GM21528 (cell line): ENCODE measurements at regions not wholly inside any gene's neighbourhood (a gene's known extent, or its start where the extent isn't known, plus 50 kb on each side); places are given as distances from the start of the nearest gene placed in this dataset.

Experiments
- ATAC-seq: cut with Tn5 transposase; IDR thresholded peaks from one replicate; pipeline ENCODE4 v1.9.1; 2021; ENCODE audit warnings: mild to moderate bottlenecking, moderate library complexity; ENCODE audit not compliant: unreplicated experiment, low FRiP score

DNA sequence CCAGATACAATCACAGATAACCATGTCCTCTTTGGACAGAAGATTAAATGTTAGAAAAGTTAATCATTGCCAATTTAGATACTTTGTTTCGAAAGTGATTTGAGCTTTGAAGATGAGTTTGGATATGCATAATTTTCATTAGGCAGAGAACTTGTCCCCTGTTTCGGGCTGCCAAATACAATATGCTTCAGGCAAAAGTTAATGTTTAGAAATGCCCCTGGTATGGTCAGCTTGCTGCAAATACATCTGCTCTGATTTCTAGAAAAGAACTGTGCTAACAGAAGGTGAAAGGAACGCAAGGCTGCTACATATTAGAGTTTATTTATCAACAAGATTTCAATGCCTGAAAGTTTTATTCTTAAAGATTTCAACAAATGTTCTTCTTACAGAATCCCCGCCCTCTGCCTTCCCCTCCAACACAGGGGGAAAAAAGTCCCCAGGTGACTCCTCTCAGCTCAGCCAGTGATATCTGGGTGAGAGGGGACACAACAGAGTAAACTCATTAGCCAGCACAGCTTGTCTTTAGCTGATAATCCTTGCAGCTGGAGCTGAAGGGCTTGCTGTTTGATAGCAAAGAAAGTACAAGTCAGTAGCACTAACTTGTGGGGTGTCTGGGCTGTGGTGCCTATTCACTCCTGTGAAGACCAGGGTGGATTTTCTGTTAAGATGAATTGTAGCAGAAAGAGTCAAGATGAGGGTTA, 435.7 kb downstream of the DMAC1 start:
- no peak for ATAC-seq

DNA sequence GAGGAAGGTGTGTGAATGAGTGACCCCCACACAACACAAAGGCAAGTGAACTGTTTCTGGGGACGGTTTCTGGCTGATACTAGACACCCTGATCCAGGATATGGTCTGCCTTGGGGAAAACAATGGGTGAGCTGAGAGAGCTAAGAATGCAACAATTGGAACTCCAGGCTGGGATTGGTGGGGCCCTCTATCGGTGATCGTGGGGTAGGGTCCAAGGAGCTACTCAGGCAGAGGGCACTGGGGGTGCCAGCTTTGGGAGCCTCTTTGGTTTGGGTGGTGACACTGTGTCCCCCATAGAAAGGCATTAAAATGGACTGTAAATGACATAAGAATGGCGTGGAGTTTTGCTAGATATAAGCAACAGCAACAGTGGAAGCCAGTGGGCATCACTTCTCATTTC, 439.1 kb downstream of the DMAC1 start:
- no peak for ATAC-seq

DNA sequence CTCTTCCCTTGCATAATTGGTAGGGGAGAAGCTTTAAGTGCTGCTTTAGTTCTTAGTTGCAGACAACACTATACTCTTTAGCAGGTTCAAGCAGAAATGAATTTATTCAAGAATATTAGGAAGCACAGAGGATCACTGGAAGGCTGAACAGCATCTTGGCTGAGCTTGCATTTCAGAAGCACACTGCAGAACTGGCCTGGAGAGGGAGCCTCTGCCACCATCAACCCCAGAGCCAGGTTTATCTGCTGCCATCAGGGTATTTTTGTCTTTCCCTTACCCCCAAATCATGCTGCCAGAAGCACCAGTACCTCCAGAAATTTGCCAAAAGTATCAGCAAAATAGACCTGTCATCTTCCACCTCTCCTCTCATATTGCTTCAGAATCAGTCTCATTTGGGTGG, 440.7 kb downstream of the DMAC1 start:
- ATAC-seq, result no peak

DNA sequence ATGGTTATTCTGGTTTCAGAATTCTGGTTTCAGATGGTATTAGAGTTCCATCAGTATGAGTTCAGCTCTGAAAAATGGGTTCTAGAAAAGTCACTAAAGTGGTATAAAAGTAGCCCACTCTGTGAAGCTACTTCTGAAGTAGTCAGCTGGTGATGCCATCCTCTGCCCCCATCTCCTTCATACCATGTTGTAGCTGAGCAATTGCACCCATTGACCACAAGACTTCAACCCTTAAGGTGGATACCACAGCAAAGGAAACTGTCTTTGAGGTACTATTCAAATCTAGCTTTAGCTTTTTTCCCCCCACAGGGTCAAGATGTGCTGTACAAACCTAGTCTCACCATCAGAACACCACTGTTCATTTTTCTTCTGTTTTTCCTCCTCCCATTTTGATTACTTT, 444.9 kb downstream of the DMAC1 start:
- no peak for ATAC-seq

DNA sequence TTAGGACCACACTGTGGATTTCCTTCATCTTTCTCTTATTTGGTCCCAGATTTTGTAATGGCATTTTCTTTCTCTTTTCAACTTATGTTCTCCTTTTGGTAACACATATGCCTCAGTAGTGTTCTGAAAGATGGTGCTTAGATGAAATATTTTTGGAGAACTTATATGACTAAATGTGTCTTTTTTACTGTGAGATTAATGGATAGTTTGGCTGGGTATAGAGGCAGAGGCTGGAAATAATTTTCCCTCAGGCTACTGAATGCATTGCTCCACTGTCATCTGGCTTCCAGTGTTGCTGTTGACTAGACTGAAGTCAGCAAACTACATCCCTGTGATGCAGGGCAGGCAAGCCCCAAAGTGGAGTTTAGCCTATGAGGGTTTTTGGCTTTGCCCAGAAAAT, 450.9 kb downstream of the DMAC1 start:
- no peak for ATAC-seq

DNA sequence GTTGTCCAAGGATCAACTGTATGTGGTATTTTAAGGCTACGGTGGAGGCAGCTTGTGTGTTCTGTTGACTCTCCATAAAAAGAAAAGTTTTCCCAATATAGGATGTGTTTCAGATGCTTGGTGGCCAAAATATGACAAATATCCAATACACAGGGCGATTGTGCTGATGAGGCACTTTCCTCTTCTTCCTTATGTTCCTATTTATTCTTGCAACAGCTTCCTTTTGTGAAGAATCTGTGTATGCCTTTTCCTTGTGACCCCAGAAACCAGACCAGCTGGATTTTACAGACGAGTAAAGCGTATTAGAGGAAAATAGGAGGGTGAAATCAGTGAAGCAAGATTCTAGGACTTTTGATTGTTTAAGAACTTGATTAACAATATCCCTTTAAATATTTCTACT, 452.0 kb downstream of the DMAC1 start:
- no peak for ATAC-seq

DNA sequence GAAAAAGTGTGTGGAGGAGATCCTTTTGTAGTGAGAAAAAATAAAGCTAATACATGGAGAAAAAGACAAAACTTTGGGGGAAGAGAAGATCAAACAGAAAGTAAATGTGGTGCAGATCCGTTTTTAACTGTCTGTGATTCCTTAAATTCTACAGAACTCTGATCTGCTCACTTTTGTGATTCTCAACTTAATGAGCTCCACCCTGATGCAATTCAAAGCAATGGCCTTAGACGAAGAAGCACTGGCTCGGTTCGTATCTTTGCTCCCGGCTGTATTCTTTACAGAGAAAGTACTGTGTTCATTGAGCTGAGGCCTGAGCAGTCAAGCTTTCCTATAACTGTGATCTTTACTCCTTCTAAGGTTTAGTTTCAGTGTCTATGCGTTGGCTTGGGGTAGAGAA, 453.4 kb downstream of the DMAC1 start:
- ATAC-seq, result no peak

DNA sequence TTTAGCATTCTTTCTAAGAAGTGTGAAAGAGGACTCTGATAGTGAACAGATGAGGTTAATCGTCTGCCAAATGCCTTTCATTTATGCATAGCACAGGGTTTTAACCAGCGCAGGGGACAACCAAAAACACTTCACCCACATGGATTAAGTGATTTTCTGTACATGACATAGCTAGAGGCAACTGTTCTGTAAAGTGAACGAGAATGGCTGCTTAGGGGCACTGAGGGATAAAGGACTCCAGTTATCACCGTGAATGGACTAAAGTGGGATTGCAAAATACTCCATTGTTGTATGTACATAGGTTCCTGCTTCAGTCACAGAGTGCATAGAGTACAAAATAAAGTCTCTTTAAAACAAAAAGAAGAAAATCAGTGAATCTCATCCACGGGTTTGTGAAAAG, 456.8 kb downstream of the DMAC1 start:
- no peak for ATAC-seq

DNA sequence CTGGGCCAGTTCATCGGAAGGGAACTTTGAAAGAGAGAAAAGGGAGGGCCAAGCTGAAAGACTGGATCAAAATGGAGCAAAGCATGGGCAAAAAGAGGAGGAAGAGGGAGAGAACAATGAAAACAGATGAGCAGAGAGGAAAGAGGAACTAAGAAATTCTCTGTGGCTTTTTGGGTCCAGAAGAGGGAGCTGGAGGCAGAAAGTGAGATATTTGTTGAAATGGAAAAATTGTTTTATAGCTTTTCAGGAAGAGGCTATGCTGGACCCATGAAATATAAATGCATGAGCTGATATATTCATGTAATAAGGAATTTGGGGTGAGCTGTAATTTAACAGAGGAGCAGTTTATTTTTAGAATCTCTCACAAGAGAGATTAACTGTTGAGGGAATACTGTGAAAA, 457.3 kb downstream of the DMAC1 start:
- ATAC-seq, result peak; percentile 88

DNA sequence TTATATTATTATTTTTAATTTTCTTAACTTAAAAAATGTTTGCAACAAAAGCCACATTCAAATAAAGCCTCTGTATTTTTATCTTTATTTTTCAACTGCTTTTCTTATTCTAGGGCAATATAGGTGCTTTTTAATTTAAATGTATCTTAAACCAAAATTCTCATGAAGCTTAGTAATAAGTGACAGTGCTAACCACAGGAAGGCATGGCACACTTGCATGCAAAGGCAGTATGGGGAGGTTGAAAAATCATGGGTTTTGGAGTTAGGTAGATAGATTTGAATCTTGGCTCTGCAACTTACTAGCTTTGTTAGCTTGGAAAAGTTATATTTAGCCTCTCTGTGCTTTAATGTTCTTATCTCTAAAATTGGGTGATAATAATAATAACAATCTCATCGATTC, 458.0 kb downstream of the DMAC1 start:
- peak; percentile 59 for ATAC-seq

DNA sequence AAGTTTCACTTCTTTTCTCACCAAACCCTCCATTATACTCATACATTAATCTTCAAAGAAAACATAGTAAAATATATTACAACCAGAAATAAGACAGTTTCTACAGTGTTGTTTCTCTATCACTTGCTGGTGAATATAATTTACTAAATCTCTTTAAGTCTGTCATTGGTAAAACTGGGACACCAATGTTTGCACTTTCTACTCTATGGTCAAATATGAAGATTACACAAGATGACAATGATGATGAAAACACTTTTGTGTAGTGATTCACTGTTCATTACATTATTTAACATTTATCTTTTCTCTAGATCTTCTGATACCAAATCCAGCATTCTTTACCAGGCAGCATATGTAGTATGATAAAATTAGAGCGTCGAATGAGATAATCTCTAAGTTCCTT, 459.1 kb downstream of the DMAC1 start:
- no peak for ATAC-seq

DNA sequence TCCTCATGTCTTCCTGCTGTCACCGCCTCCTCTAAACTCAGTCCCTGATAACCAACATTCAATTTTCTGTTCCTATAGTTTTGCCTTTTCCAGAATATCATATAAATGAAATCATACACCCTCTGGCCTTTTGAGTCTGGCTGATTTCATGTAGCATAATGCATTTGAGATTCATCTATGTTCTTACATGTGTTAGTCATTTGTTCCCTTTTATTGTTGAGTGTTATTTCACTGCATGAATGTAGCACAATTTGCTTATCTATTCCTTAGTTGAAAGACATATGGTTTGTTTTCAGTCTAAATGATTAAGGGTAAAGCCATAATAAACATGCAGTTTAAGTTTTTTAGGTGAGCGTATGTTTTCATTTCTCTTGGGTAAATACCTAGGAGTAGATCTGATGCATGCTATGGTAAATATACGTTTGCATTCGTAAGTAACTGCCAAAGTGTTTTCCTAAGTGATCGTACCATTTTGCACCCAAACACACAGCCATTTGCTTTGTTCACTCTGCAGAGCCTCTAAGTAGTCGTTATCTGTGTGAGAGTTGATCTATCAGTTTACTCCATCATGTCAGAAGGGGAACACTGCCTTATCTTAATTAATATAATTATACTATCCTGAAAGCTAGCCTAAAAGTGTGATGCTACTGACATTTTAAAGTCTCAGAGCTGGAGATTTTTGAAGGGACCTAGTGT, 460.8 kb downstream of the DMAC1 start:
- ATAC-seq, result no peak

DNA sequence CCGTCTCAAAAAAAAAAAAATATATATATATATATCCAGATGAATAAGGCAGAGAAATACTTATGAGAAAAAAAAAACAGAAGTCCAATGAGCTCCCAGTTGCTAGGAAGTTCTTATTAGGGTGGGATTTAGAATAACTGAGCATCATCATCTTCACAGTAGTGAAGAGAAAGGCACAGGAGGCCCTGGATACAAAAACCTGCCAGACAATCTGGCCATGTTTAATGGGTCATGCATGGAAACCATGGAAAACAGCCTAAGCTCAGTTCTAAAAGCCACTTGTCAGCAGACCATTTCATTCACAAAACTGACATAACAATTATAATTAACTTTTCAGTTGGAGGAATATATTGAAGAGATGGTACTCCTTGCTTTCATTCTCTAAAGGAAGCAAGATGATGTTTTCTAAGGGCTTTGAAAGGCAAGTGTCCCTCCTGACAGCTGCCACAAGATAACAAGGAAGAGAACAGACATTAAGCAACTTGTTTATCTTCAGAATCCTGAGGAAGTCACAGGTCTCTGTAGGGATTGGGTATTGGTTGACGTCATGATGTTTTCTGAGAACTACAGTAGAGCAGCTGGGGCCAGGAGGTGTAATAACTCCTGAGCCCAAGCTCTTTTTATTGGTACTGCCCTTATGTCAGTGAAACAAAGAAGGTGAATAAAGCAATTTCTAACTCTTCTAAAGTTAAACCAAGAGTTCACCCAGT, 463.1 kb downstream of the DMAC1 start:
- no peak for ATAC-seq

DNA sequence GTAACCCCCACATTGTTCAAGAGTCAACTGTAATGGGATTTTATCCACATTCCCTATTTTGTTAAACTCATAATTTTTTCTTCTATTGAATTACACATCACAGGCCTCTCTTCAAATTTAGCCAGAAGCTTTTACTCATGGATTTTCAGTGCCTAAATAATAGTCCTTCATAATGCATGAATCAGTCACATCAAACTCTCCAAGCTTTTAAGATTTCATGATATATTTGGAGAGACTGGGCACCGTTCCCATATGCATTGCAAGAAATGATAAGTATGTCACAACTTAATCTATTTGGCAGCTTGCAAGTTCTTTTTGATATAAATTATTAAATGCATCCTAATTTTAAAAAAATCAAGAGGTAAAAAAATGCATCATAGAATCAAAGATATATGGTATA, 465.9 kb downstream of the DMAC1 start:
- no peak for ATAC-seq

DNA sequence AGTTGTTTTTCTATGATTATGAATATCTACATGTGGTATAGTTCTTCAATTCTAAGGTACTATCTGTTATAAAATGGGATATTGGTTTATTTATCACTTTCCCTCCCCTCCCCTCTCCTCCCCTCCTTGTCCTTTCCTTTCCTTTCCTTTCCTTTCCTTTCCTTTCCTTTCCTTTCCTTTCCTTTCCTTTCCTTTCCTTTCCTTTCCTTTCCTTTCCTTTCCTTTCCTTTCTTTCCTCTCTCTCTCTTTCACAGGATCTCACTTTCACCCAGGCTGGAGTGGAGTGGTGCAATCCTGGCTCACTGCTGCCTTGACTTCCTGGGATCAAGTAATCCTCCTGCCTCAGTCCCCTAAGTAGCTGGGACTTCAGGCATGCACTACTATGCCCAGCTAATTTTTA, 466.8 kb downstream of the DMAC1 start:
- ATAC-seq, result no peak

DNA sequence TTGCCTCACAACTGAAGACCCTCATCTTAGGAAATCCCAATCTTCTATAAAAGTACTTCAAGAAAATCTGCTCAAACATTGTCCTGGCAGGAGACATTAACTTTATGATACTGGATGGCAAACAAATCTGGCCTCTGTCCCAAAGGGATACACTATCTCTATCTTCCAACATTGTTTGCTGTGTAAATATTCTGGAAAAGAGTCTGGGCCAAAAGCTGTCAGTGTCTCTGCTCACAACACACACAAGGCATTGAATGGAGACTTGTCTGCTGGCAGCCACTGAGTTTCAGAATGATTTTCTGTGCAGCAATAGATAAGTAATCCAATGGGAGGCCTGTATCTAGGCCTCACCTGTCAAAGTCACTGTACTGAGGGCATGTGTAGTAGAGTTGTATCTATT, 471.1 kb downstream of the DMAC1 start:
- no peak for ATAC-seq

DNA sequence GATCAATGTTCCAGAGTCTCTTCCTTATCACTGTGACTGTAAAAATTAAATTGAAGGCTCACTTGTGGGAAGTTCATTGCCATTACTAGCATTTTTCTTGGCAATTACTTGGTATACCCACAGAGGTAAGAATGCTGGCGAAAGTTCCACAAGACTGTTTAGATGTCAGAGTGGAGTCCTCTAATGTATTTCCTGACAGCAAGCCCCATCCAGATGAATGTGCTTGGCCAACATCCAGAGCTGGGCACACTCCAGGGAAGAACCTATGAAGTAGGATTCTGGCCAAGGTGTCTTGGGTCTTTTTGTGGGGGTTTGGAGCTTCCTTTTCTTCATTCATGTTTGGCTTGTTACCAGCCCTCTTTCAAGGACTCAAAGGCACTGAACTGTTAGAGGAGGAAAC, 473.6 kb downstream of the DMAC1 start:
- ATAC-seq, result no peak

DNA sequence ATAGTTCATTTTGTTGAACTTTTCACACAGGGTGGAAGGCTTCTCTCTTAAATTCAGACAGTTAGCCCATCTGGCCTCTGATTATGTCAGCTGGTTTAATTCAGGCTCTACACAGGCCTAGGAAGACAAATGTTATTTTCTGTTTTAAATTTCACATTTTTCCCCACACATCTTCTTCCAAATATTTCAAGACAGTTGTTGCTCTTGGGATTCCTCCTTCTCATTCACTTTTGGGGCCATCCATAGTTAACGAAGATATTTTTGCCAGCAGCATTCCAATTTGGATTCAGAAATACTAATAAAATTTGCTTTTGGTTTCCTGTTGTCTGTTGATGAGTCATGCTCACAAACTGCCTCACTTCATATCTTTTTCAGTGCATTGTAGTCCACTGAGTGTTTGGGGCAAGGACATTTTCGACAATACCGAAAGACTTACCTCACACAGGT, 475.4 kb downstream of the DMAC1 start:
- ATAC-seq, result no peak

DNA sequence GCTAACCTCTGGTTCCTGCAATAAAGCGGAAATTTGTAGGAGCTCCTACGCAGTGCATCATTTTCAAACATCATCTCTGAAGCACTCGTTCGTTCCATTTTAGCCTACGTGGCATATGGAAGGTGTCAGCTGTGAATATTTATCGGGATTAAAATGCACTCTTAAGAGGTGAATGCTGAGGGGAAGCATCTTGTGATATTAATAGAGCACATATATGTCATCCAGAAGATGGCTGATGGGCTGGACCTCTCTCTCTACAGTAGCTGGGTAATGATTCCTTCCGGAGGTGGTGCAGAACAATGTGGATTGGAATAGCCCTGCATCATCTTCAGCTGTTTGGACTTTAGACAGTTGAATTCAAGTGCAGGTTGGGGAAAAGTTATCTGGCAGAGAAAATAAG, 478.7 kb downstream of the DMAC1 start:
- no peak for ATAC-seq

DNA sequence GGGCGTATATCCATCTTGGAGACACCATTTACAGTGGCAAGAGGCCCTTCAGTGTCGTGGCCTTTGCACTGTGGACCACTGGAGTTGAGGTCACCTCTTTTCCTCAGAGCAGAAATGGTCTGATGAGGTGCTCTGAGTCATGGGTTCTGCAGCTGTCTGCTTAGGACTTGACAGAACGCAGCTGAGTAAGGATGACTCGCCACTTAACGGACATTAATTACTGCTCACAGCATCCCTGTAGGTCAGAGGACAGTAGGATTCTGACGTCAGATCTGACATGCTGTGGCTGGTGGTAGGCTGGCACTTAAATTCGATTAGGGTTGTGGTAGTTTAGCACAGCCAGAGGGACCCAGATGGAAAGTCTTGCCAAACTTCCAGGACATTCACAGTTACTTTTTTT, 479.4 kb downstream of the DMAC1 start:
- ATAC-seq, result no peak

DNA sequence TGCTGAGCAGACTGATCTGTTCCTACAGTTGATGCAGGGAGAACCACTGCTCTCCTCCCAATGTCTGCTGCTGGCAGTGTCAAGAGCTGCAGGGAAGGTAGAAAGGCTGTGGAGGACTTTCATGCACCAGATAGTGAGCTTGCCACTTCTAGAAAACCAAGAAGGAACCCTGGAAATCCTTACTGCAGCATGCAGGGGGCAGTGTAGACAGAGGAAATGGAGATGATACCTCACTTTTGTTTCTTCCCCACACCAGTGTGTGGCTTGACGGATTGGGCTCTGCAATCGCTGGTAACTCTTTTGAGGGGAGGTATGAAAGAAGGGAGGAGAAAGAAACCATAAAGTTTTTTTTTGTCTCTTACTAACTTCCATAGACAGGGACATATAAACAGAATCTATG, 480.7 kb downstream of the DMAC1 start:
- ATAC-seq, result no peak

DNA sequence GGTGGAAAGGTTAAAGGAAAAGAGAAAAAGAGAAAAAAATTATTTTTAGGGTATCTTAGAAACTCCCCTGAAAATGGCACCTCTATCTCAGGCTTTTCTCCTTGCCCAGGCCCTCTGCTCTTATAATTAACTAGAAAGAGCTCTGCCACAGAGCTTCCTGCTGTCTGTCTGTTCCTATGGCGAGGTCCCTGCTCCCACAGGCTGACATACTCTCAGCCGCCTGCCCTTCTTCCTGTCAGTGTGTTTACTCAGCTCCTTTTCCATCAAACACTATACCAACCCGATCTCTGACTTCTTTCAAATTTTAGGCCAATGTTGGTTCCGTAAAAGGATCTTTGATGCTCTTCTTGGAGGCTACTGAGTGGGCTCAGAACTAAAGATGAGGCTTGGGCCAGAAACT, 482.6 kb downstream of the DMAC1 start:
- ATAC-seq, result no peak
